Suprapubic skin (tissue), 3 donors: ENCODE measurements at regions not wholly inside any gene's neighbourhood (a gene's known extent, or its start where the extent isn't known, plus 50 kb on each side); places are given as distances from the start of the nearest gene placed in this dataset.

Experiments used
- CTCF ChIP-seq, 2 donors: fragments of 200-600 bp in 1 of 2; fragments of 450-650 bp in 1 of 2; sonication (generic) in 1 of 2; IDR thresholded peaks; one replicate each; pipeline ENCODE4 v1.5.1; 2016 to 2019; ENCODE audit warnings: antibody characterized with exemption in 2 of 2, mild to moderate bottlenecking in 1 of 2, moderate library complexity in 1 of 2
- EP300 ChIP-seq: sonication (generic); formaldehyde crosslinking; IDR thresholded peaks from one replicate; pipeline ENCODE4 v1.6.1; 2017; ENCODE audit warnings: antibody characterized with exemption
- POLR2A ChIP-seq, 2 donors: fragments of 450-650 bp; IDR thresholded peaks; one replicate each; pipeline ENCODE4 v1.6.1; 2017; ENCODE audit warnings: antibody characterized with exemption in 2 of 2, mild to moderate bottlenecking in 2 of 2, moderate library complexity in 2 of 2

GRCh38 chr6:105844275-105844883, 241.8 kb upstream of the PRDM1 start:
- TF ChIP-seq CTCF (IDR thresholded peaks at IDR 0.05) (no peak), POLR2A (IDR thresholded peaks at IDR 0.05) (no peak), EP300 (no peak)
